Hepatocyte (in vitro differentiated cells): ENCODE measurements at regions not wholly inside any gene's neighbourhood (a gene's known extent, or its start where the extent isn't known, plus 50 kb on each side); places are given as distances from the start of the nearest gene placed in this dataset.

Experiments used
- DNase-seq: peaks from one replicate; pipeline ENCODE4 v3.0.0-alpha.2; 2016; ENCODE audit warnings: low spot score
- H2AFZ ChIP-seq: fragments of 200-600 bp; sonication (generic); 2 replicates; pipeline ENCODE4 v1.6.0; 2016; ENCODE audit warnings: antibody characterized with exemption, mild to moderate bottlenecking
- H3K27ac ChIP-seq: fragments of 200-600 bp; sonication (generic); 2 replicates; pipeline ENCODE4 v1.5.1; 2016; ENCODE audit warnings: mild to moderate bottlenecking
- H3K27me3 ChIP-seq: fragments of 200-600 bp; sonication (generic); 2 replicates; pipeline ENCODE4 v1.6.1; 2016
- H3K36me3 ChIP-seq: fragments of 200-600 bp; sonication (generic); replicated peaks from 2 replicates; pipeline ENCODE4 v1.5.1; 2016; ENCODE audit warnings: low read depth; ENCODE audit not compliant: insufficient read depth
- H3K4me1 ChIP-seq: fragments of 200-600 bp; sonication (generic); 2 replicates; pipeline ENCODE4 v1.5.1; 2016; ENCODE audit warnings: mild to moderate bottlenecking, moderate library complexity; ENCODE audit not compliant: insufficient read depth
- H3K4me2 ChIP-seq: fragments of 200-600 bp; sonication (generic); 2 replicates; pipeline ENCODE4 v1.6.0; 2016
- H3K4me3 ChIP-seq: fragments of 200-600 bp; sonication (generic); 2 replicates; pipeline ENCODE4 v1.5.1; 2016; ENCODE audit warnings: mild to moderate bottlenecking
- H3K79me2 ChIP-seq: fragments of 200-600 bp; sonication (generic); 2 replicates; pipeline ENCODE4 v1.6.0; 2017; ENCODE audit warnings: mild to moderate bottlenecking
- H3K9me2 ChIP-seq: fragments of 200-600 bp; sonication (generic); replicated peaks from 2 replicates; pipeline ENCODE4 v1.6.0; 2017; ENCODE audit warnings: mild to moderate bottlenecking; ENCODE audit not compliant: insufficient read depth
- H3K9me3 ChIP-seq: fragments of 200-600 bp; sonication (generic); 2 replicates; pipeline ENCODE4 v1.5.1; 2016; ENCODE audit warnings: low read depth, mild to moderate bottlenecking
- H4K20me1 ChIP-seq: fragments of 200-600 bp; sonication (generic); 2 replicates; pipeline ENCODE4 v1.6.0; 2016; ENCODE audit warnings: mild to moderate bottlenecking; ENCODE audit not compliant: insufficient read depth, poor library complexity, severe bottlenecking
- EZH2 ChIP-seq: fragments of 200-600 bp; sonication (generic); IDR thresholded peaks from 2 replicates; pipeline ENCODE4 v1.6.1; 2016; ENCODE audit warnings: antibody characterized with exemption, mild to moderate bottlenecking, borderline replicate concordance
- EZH2phosphoT487 ChIP-seq: fragments of 200-600 bp; sonication (generic); IDR thresholded peaks from one replicate; pipeline ENCODE4 v1.6.1; 2018; ENCODE audit warnings: antibody characterized with exemption, mild to moderate bottlenecking, low read depth, moderate library complexity; ENCODE audit not compliant: unreplicated experiment, severe bottlenecking
- WGBS: methylation state at CpG from one replicate; pipeline ENCODE4 v1.1.6; 2016; ENCODE audit warnings: low lambda C conversion rate; ENCODE audit errors: missing lambda C conversion rate; 5-methylcytosine and 5-hydroxymethylcytosine counted together
- TF ChIP-seq, protein P1 (sequence below): fragments of 200-600 bp; sonication (generic); IDR thresholded peaks from 2 replicates; pipeline ENCODE4 v1.5.1; 2016; ENCODE audit warnings: antibody characterized with exemption, mild to moderate bottlenecking; ENCODE audit not compliant: poor library complexity

DNA sequence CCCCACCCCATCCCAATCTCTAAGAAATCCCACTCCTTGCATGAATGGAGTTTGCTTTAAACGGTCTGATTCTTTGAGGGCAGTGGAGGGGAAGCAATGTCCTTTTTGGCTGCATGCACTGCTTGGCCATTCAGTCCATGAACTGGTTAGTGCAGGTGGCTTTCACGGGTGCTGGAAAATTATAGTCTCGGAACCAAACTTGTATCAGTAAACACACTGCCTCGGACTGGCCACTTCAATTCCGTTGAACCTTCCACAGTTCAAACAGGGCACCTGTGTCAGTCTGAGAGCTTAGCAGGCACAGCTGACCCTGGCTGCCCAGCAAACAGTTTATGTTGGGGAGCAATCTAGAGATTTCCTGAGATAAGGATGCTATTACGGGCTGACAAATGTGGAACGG lies 255.6 kb downstream of the DHX15 start:
- Histone ChIP-seq H3K79me2 (no peaks in the 10 kb centered on the region), H4K20me1 (no peaks in the 10 kb centered on the region), H3K4me2 (no peak overlapping the region), H3K9me2 (no peaks in the 10 kb centered on the region), H3K9me3 (no peaks in the 10 kb centered on the region), H3K27me3 (no peaks in the 10 kb centered on the region), H3K4me1 (no peaks in the 10 kb centered on the region), H3K36me3 (no peaks in the 10 kb centered on the region), H3K4me3 (no peak overlapping the region), H3K27ac (no peak overlapping the region), H2AFZ (no peak overlapping the region)
- TF ChIP-seq EZH2, result no peak
- TF ChIP-seq, protein P1, sequence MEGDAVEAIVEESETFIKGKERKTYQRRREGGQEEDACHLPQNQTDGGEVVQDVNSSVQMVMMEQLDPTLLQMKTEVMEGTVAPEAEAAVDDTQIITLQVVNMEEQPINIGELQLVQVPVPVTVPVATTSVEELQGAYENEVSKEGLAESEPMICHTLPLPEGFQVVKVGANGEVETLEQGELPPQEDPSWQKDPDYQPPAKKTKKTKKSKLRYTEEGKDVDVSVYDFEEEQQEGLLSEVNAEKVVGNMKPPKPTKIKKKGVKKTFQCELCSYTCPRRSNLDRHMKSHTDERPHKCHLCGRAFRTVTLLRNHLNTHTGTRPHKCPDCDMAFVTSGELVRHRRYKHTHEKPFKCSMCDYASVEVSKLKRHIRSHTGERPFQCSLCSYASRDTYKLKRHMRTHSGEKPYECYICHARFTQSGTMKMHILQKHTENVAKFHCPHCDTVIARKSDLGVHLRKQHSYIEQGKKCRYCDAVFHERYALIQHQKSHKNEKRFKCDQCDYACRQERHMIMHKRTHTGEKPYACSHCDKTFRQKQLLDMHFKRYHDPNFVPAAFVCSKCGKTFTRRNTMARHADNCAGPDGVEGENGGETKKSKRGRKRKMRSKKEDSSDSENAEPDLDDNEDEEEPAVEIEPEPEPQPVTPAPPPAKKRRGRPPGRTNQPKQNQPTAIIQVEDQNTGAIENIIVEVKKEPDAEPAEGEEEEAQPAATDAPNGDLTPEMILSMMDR, result no peak
- DNase-seq, result no peak
- WGBS, result 64% methylated on average over 7 of the region's 7 CpGs

- no peaks in the 10 kb centered on the region for H3K79me2 ChIP-seq
- no peak overlapping the region for H3K27ac ChIP-seq
- no peaks in the 10 kb centered on the region for H4K20me1 ChIP-seq
- DNase-seq, result no peak
- no peak for TF ChIP-seq EZH2phosphoT487
- no peak for TF ChIP-seq EZH2
- TF ChIP-seq, protein P1, result no peak
- H3K9me2 ChIP-seq, result no peaks in the 10 kb centered on the region
- no peak overlapping the region for H2AFZ ChIP-seq
- no peaks in the 10 kb centered on the region for H3K4me1 ChIP-seq
- no peaks in the 10 kb centered on the region for H3K9me3 ChIP-seq
- no peak overlapping the region for H3K4me3 ChIP-seq
- no peaks in the 10 kb centered on the region for H3K36me3 ChIP-seq
- H3K27me3 ChIP-seq, result no peaks in the 10 kb centered on the region
- H3K4me2 ChIP-seq, result no peak overlapping the region
- 75% methylated on average over 1 of the region's 1 CpG for WGBS
These were observed 256.0 kb downstream of the DHX15 start for GRCh38 chr4:24328310-24328709.

- Histone ChIP-seq H3K9me3 (no peaks in the 10 kb centered on the region), H3K79me2 (no peaks in the 10 kb centered on the region), H3K27me3 (peaks cover 11% of the 10 kb centered on the region), H2AFZ (no peak overlapping the region), H3K4me2 (no peak overlapping the region), H3K36me3 (no peaks in the 10 kb centered on the region), H3K4me1 (no peaks in the 10 kb centered on the region), H3K4me3 (no peak overlapping the region), H4K20me1 (no peaks in the 10 kb centered on the region), H3K27ac (no peak overlapping the region), H3K9me2 (no peaks in the 10 kb centered on the region)
- no peak for DNase-seq
- TF ChIP-seq EZH2 (no peak), EZH2phosphoT487 (no peak)
- TF ChIP-seq, protein P1, result no peak
- 89% methylated on average over 3 of the region's 3 CpGs for WGBS
These were observed 261.4 kb downstream of the DHX15 start for GRCh38 chr4:24322995-24323394.

- no peaks in the 10 kb centered on the region for H3K9me2 ChIP-seq
- H3K4me2 ChIP-seq, result no peak overlapping the region
- no peaks in the 10 kb centered on the region for H3K79me2 ChIP-seq
- H2AFZ ChIP-seq, result no peak overlapping the region
- no peak for DNase-seq
- no peaks in the 10 kb centered on the region for H3K36me3 ChIP-seq
- 65% methylated on average over 1 of the region's 1 CpG for WGBS
- TF ChIP-seq EZH2 (no peak), EZH2phosphoT487 (no peak)
- TF ChIP-seq, protein P1, result no peak
- no peaks in the 10 kb centered on the region for H3K4me1 ChIP-seq
- H3K27me3 ChIP-seq, result peaks cover 11% of the 10 kb centered on the region
- no peak overlapping the region for H3K4me3 ChIP-seq
- H4K20me1 ChIP-seq, result no peaks in the 10 kb centered on the region
- H3K27ac ChIP-seq, result no peak overlapping the region
- H3K9me3 ChIP-seq, result no peaks in the 10 kb centered on the region
These were observed 261.8 kb downstream of the DHX15 start for GRCh38 chr4:24322511-24322910.
